ENCODE measurements at regions not wholly inside any gene's neighbourhood (a gene's known extent, or its start where the extent isn't known, plus 50 kb on each side); places are given as distances from the start of the nearest gene placed in this dataset.
"Not testable (repeated sequence)": the region's sequence is repeated elsewhere in the genome, so short reads cannot be mapped to it uniquely, and the experiment has no call there.

- FAIRE-seq (no peak), DNase-seq (ENCODE audit: extremely low spot score, insufficient read length, low read depth) (no peak)
Measured at GRCh38 chr2:51846018-51846417, 814.1 kb upstream of the NRXN1 start.

DNA sequence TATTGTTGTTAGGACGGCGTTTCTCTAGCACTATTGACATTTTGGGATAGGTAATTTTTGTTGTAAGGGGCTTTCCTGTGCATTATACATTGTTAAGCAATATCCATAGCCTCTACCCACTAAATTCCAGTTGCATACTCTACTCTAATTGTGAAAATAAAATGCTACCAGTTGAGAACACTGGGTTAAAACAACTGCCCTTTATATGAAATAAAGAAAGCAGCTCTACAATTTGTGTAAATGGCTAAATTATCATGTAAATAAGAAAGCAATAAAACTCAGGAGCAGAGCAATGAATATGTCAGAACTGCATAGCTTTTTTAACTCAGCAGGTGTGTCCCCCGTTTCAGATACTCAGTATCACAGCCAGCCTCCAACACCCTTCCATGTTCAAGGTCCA is 812.7 kb upstream of the NRXN1 start:
- FAIRE-seq (no peak), DNase-seq (ENCODE audit: extremely low spot score, insufficient read length, low read depth) (no peak)

GRCh38 chr2:51829477-51829876 is 797.5 kb upstream of the NRXN1 start:
- FAIRE-seq = no peak

DNA sequence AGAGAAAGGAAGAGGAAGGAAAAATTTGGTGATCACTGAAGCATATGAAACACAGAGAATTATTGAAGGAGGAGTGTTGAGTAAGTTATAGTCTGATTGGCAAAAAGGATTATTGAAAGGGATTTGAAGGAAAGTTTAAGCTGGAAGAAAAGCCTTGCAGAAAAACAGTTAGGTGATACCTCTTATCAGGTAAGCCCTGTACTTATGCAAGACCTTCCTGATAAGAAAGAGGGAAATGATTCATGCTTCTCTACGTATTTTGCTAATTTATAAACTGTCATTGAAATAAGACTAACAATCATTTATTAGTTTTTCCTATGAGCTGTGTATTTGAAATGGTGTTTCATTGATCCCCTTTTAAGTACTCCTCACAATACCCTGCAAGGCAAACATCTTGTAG is 793.9 kb upstream of the NRXN1 start:
- DNase-seq (ENCODE audit: extremely low spot score, insufficient read length, low read depth) (no peak), FAIRE-seq (no peak)

More at GRCh38 chr2:51829477-51829876, 797.5 kb upstream of the NRXN1 start:
- DNase-seq (ENCODE audit: extremely low spot score, insufficient read length, low read depth) = no peak

DNA sequence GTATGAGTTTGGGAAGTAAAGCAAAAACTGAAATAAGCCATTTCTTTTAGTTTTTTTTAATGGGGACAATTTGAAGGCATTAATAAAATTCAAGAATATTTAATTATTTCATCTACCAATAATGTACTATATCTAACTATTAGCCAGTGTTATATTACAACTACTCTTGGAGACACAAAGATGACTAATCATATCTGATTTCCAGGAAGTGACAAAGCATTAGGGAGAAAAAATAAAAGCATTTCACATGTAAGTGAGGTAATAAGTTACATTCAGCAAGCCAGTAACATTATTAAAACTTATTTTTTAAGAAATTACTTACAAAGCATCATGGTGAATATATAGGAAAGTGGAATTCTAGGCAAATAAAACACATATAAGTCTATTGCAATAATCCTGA is 781.3 kb upstream of the NRXN1 start:
- FAIRE-seq = no peak
- no peak for DNase-seq (ENCODE audit: extremely low spot score, insufficient read length, low read depth)

DNA sequence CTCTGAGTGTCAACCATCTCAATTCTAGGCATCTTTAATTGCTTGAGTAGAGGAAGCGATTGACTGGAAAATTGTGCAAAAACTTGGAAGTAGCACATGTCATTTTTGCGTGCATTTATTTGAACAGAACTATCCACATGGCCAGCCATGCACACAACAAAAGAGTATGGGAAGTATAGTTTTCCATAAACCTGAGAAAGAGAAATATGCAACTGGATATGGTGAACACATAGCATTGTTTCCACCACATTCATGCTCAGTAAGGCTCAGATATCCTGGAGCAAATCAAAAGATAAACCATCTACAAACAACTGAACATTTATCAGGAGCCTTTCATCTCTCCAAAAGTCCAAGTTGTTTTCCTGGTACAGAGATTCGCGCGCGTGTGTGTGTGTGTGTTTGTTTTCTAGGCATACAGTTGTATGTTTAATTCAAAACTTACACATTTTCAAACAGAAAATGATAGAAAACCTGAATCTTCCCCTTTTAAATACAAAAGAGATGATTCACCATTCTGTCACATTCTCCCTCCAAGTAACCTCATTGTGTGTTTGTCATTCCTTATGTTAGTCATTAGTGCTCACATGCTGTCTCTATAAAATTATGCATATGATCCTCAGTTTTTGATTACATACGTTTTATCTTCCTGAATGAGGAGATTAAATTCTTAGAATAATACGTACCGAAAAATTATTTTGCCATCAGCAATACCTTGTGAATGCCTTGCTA is 780.4 kb upstream of the NRXN1 start:
- FAIRE-seq = no peak
- no peak for DNase-seq (ENCODE audit: extremely low spot score, insufficient read length, low read depth)

DNA sequence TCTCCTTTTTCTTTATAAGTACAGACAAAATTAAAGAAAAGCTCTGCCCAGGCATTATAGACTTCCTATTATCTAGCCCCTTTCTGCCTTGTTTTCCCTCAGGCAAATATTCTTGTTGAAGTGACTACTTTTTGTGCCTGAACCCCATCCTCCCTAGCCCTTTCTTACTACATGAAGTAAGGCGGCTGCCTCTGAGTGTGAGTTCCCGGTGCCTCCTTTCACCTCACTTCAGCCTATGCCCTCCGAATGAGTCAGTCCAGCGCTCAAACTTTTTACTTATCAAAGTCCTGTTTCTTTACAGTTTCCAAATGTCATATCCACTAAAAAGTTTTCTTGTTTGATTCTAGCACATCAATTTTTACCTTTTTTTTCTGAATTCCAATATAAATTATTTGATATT is 778.3 kb upstream of the NRXN1 start:
- no peak for FAIRE-seq

GRCh38 chr2:51807229-51807628 is 775.3 kb upstream of the NRXN1 start:
- no peak for FAIRE-seq

More for the DNA sequence above, 778.3 kb upstream of the NRXN1 start:
- no peak for DNase-seq (ENCODE audit: extremely low spot score, insufficient read length, low read depth)

GRCh38 chr2:51795248-51795888 is 763.4 kb upstream of the NRXN1 start:
- no peak for FAIRE-seq
- no peak for DNase-seq (ENCODE audit: extremely low spot score, insufficient read length, low read depth)

More at GRCh38 chr2:51807229-51807628, 775.3 kb upstream of the NRXN1 start:
- no peak for DNase-seq (ENCODE audit: extremely low spot score, insufficient read length, low read depth)

GRCh38 chr2:51791496-51791895 is 759.6 kb upstream of the NRXN1 start:
- FAIRE-seq = no peak
- DNase-seq (ENCODE audit: extremely low spot score, insufficient read length, low read depth) = no peak

- FAIRE-seq = no peak
Measured at GRCh38 chr2:51790854-51791253, 758.9 kb upstream of the NRXN1 start.

GRCh38 chr2:51789918-51790317 is 758.0 kb upstream of the NRXN1 start:
- no peak for DNase-seq (ENCODE audit: extremely low spot score, insufficient read length, low read depth)
- FAIRE-seq = no peak

More at GRCh38 chr2:51790854-51791253, 758.9 kb upstream of the NRXN1 start:
- DNase-seq (ENCODE audit: extremely low spot score, insufficient read length, low read depth) = no peak

DNA sequence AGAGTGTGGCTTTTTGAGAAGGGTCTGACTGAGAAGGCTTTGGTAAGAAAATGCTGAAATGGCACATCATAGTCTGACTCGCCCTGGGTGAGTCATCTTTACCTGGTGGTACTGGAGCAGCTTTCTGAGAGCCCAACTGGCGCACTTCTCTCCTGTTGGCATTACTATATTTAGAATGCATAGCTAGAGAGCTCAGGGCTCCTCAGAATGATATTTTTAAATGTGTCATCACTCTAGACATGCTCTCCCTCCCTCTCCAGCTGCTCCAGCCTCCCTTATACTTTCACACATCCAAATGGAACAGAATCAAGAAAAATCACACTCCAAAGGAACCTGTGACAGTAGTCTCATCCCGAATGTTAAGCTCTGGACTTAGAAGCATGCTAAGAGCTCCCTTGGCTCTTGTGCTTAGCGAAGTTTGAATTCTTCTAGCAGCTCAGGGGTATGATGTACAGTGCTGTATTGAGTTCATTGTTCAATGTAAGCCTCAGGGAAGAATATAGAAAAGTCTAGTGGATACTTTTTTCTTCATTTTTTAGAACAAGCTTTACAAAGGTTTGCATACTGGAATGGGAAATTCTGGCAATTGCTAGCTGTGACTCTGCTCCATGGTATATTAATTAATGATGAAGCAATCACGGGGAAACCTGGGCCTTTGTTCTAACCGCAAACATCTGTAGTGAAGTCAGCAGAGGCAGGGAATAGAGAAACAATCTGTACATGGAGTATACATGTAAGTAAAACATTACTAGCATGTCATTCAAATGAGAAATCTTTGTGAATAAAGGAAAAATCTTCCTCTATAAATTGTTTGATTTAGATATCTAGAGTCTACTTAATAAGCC is 751.2 kb upstream of the NRXN1 start:
- DNase-seq (ENCODE audit: extremely low spot score, insufficient read length, low read depth) (no peak), FAIRE-seq (no peak)

DNA sequence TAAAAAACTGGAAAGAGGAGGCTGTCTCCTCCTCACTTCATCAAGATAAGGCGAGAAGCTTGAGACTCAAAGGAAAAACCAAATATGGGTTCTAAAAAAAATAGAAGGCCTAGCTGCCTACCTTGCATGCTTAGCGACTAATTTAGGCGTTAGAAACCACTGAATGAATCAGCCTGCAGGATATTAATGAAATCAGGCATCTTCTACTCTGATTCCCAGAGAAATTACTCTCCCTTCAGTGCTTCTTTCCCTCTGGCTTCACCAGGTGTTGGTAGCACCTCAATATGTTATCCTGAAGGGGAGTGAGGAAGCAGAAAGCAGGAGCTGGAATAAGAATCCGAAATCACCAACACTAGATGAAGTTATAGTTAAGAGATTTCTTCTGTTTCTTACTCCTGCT is 749.8 kb upstream of the NRXN1 start:
- no peak for DNase-seq (ENCODE audit: extremely low spot score, insufficient read length, low read depth)
- no peak for FAIRE-seq

- FAIRE-seq = no peak
- DNase-seq (ENCODE audit: extremely low spot score, insufficient read length, low read depth) = no peak
Measured at GRCh38 chr2:51780353-51780752, 748.4 kb upstream of the NRXN1 start.

DNA sequence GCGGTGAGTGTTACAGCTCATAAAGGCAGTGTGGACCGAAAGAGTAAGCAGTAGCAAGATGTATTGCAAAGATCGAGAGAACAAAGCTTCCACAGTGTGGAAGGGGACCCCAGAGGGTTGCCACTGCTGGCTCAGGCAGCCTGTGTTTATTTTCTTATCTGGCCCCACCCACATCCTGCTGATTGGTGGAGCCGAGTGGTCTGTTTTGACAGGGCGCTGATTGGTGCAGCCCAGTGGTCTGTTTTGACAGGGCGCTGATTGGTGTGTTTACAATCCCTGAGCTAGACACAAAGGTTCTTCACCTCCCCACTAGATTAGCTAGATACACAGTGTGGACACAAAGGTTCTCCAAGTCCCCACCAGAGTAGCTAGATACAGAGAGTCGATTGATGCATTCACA is 747.8 kb upstream of the NRXN1 start:
- not testable (repeated sequence) for DNase-seq (ENCODE audit: extremely low spot score, insufficient read length, low read depth); FAIRE-seq

GRCh38 chr2:51778806-51779205 is 746.9 kb upstream of the NRXN1 start:
- FAIRE-seq = no peak
- no peak for DNase-seq (ENCODE audit: extremely low spot score, insufficient read length, low read depth)

- FAIRE-seq; DNase-seq (ENCODE audit: extremely low spot score, insufficient read length, low read depth): not testable (repeated sequence)
Measured at GRCh38 chr2:51774606-51775005, 742.7 kb upstream of the NRXN1 start.

DNA sequence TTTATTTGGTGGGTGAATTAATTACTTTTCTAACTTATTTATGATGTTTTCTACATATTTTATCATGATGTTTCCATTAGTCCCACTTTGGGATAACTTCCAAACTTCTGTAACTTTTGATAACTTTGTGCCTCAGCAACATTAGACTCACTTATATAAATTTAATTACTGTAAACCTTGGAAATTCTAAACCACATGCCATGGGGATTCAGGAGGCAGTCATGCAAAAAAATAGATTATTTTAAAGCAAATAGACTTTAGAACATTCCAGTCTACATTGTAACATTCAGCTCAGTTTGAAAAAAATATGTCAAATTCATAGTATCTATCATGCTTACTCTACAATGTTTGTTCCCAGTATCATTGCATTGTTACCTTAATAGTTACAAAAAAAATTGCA is 728.5 kb upstream of the NRXN1 start:
- DNase-seq (ENCODE audit: extremely low spot score, insufficient read length, low read depth) (no peak), FAIRE-seq (no peak)

- FAIRE-seq (no peak), DNase-seq (ENCODE audit: extremely low spot score, insufficient read length, low read depth) (no peak)
Measured at GRCh38 chr2:51758081-51758480, 726.1 kb upstream of the NRXN1 start.

DNA sequence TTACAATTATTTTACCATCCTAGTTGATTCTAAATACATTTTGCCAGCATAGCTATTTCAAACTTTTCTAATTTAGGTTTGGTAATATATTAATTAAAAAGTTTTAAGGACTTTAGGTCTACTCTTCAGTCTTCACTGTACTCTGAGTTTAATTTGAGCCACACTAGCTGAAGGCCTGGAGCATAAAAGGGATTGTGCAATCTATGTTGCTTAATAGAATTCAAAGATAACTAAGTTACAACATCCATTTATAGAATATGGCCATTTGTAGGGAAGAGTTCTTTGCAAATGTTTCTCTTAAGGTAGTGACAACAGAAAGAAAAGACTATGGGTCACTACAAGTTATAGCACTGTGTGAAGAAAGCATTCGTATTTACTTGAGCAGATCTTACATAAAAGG is 702.2 kb upstream of the NRXN1 start:
- DNase-seq (ENCODE audit: extremely low spot score, insufficient read length, low read depth) (no peak), FAIRE-seq (no peak)

Measured in GM18507 (cell line).